ENCODE measurements at regions not wholly inside any gene's neighbourhood (a gene's known extent, or its start where the extent isn't known, plus 50 kb on each side); places are given as distances from the start of the nearest gene placed in this dataset.

GRCh38 chr2:142300517-142300916, 169.7 kb upstream of the LRP1B start:
- ChIA-PET POLR2A (no interaction called here), CTCF (interaction anchor here (1.0 kb wide), 1 partner anchor 24 kb away, joined by 4 read pairs; no protein-coding TSS in a partner anchor)
- no peak overlapping the region for H3K4me2 ChIP-seq
- no peak overlapping the region for H3K9ac ChIP-seq
- H3K27ac ChIP-seq (ENCODE audit: low read depth in 2 of 2, low read length in 1 of 2): no peak overlapping the region
- no peak overlapping the region for H3K4me3 ChIP-seq (ENCODE audit: low read depth in 2 of 2, low read length in 1 of 2)
- H2AFZ ChIP-seq (ENCODE audit: low read depth): no peak overlapping the region
- no peaks in the 10 kb centered on the region for H4K20me1 ChIP-seq (ENCODE audit: insufficient read depth)
- no peaks in the 10 kb centered on the region for H3K79me2 ChIP-seq (ENCODE audit: insufficient read depth)
- DNase-seq: no peak
- H3K36me3 ChIP-seq (replicated peaks in 1 of 2; ENCODE audit: control insufficient read depth in 1 of 2, insufficient read depth in 2 of 2, low read length in 1 of 2): no peaks in the 10 kb centered on the region
- no peaks in the 10 kb centered on the region for H3K9me2 ChIP-seq
- no peak for TF ChIP-seq NRF1 (IDR thresholded peaks at IDR 0.05; ENCODE audit: low read depth, low read length)
- TF ChIP-seq MXI1 (IDR thresholded peaks at IDR 0.05; ENCODE audit: low read depth, low read length): no peak
- no peak for TF ChIP-seq ELF1 (IDR thresholded peaks at IDR 0.05)
- no peak for TF ChIP-seq POLR2AphosphoS5 (IDR thresholded peaks at IDR 0.05; ENCODE audit: low read depth, low read length)
- TF ChIP-seq EP300 (IDR thresholded peaks at IDR 0.05; ENCODE audit: borderline replicate concordance in 1 of 2, low read depth in 1 of 2, low read length in 1 of 2): no peak
- TF ChIP-seq MAX (IDR thresholded peaks at IDR 0.05; ENCODE audit: low read depth): no peak
- TF ChIP-seq USF1 (IDR thresholded peaks at IDR 0.05; ENCODE audit: borderline replicate concordance, low read depth): no peak
- no peak for TF ChIP-seq RAD21 (IDR thresholded peaks at IDR 0.05; ENCODE audit: low read length)
- TF ChIP-seq SIN3A (IDR thresholded peaks at IDR 0.05; ENCODE audit: borderline replicate concordance, low read depth, low read length): no peak
- no peak for TF ChIP-seq NFIC (IDR thresholded peaks at IDR 0.05; ENCODE audit: borderline replicate concordance)
- TF ChIP-seq YY1 (IDR thresholded peaks at IDR 0.05; ENCODE audit: low read depth): no peak
- TF ChIP-seq GATA2 (CRISPR knock-in tag; IDR thresholded peaks at IDR 0.05): no peak
- TF ChIP-seq FOXM1 (IDR thresholded peaks at IDR 0.05; ENCODE audit: low read depth): no peak
- no peak for TF ChIP-seq RFX5 (IDR thresholded peaks at IDR 0.05; ENCODE audit: low read length)
- TF ChIP-seq JUND (IDR thresholded peaks at IDR 0.05): no peak
- H3F3A ChIP-seq (replicated peaks; ENCODE audit: insufficient read depth): no peaks in the 10 kb centered on the region
- H3K27me3 ChIP-seq (ENCODE audit: insufficient read depth): no peaks in the 10 kb centered on the region
- H3K4me1 ChIP-seq (ENCODE audit: control insufficient read depth in 1 of 2, insufficient read depth in 2 of 2, low read depth in 1 of 2, low read length in 1 of 2): no peaks in the 10 kb centered on the region
- no peaks in the 10 kb centered on the region for H3K9me3 ChIP-seq

- DNase-seq: no peak
- H3F3A ChIP-seq (replicated peaks; ENCODE audit: insufficient read depth): no peaks in the 10 kb centered on the region
- no peak for TF ChIP-seq SIN3A (IDR thresholded peaks at IDR 0.05; ENCODE audit: borderline replicate concordance, low read depth, low read length)
- TF ChIP-seq SMC3 (IDR thresholded peaks at IDR 0.05; ENCODE audit: low read depth, low read length): no peak
- no peak for TF ChIP-seq PBX3 (IDR thresholded peaks at IDR 0.05)
- no peaks in the 10 kb centered on the region for H3K9me3 ChIP-seq
- no peak overlapping the region for H2AFZ ChIP-seq (ENCODE audit: low read depth)
- no peak overlapping the region for H3K4me3 ChIP-seq (ENCODE audit: low read depth in 2 of 2, low read length in 1 of 2)
- H3K27ac ChIP-seq (ENCODE audit: low read depth in 2 of 2, low read length in 1 of 2): no peak overlapping the region
- H3K4me2 ChIP-seq: no peak overlapping the region
- H3K27me3 ChIP-seq (ENCODE audit: insufficient read depth): no peaks in the 10 kb centered on the region
- H3K79me2 ChIP-seq (ENCODE audit: insufficient read depth): no peaks in the 10 kb centered on the region
- no peaks in the 10 kb centered on the region for H4K20me1 ChIP-seq (ENCODE audit: insufficient read depth)
- ChIA-PET POLR2A (no interaction called here), CTCF (no interaction called here)
- H3K9ac ChIP-seq: no peak overlapping the region
- no peaks in the 10 kb centered on the region; a peak in 1 of 4 replicates for H3K4me1 ChIP-seq (ENCODE audit: control insufficient read depth in 1 of 2, insufficient read depth in 2 of 2, low read depth in 1 of 2, low read length in 1 of 2)
- H3K9me2 ChIP-seq: no peaks in the 10 kb centered on the region
- H3K36me3 ChIP-seq (replicated peaks in 1 of 2; ENCODE audit: control insufficient read depth in 1 of 2, insufficient read depth in 2 of 2, low read length in 1 of 2): no peaks in the 10 kb centered on the region
Observed at GRCh38 chr2:142299021-142299420, 168.2 kb upstream of the LRP1B start.
